Muscle of arm (tissue), 1 donor: ENCODE measurements at regions not wholly inside any gene's neighbourhood (a gene's known extent, or its start where the extent isn't known, plus 50 kb on each side); places are given as distances from the start of the nearest gene placed in this dataset.
"Not testable (repeated sequence)": the region's sequence is repeated elsewhere in the genome, so short reads cannot be mapped to it uniquely, and the experiment has no call there.

Experiments used
- DNase-seq: peaks from one replicate; pipeline ENCODE4 v3.0.0-alpha.2; 2013

DNA sequence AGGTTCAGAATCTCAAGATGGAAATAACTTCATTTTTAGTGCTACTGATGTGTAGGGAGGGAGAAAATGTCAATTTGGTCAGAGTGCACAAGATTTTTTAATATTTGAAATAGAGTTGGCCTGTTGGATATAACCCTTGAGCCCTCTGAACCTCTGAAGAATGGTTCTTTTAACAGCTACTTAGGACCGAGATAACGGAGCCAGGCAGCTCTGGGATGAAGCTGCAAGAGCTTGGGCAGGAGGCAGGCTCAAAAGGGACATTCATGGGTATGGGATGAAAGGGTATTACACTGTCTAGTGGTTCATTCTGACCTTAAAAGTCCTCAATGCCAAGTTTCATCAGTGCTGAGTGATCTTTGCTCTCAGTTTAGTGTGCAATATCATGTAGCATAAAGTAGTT is 111.4 kb upstream of the CPHXL start:
- no peak for DNase-seq

DNA sequence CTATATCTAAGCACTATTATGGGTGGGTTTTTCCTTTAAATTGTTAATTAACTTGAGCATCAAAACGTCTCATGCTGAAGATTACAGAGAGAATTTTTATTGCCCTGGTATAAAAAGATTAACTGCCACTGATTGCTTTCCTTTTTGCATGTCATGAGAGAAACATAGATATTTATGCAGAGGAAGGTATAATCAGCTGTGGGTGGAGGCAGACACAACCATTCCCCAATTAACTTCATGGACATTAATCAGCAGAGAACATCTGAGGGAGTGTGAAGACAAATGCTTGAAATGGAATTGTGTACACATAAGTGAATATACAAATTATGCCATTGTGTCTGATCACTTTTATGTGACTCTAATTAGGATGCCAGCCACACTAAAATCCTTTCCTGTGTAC is 115.2 kb upstream of the CPHXL start:
- no peak for DNase-seq

DNA sequence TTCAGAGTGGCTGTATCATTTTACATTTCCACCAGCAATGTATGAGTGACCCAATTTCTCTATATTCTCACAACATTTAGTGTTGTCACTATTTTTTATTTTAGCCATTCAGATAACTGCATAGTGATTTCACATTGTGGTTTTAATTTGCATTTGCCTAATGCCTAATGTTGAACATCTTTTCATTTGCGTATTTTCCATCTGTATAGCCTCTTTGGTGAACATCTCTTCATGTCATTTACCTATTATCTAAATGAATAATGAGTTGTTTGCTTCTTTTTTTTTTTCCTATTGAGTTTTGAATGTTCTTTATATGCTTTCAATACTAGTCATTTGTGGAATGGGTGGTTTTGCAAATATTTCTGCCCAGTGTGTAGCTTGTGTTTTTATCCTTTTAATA is 120.9 kb upstream of the CPHXL start:
- DNase-seq: no peak

DNA sequence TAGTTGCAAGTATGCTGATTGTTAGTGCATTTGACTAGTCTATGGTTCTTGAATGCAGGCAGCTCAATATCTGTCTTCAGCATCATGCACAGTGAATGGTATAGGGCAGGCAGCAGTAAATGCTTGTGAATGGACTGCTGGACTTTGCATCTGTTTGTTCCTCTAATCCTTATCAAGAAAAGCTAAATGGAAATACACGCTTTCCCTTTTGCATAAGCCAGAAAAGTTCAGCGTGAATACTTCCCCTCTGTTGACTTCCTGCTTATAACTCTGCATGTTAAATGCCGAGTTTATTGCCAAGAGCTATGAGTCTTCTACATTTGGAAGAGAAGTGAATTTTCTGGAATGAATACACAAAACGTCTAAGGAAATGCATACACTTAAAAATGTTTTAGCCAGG is 127.9 kb upstream of the CPHXL start:
- DNase-seq: peak; percentile 2

DNA sequence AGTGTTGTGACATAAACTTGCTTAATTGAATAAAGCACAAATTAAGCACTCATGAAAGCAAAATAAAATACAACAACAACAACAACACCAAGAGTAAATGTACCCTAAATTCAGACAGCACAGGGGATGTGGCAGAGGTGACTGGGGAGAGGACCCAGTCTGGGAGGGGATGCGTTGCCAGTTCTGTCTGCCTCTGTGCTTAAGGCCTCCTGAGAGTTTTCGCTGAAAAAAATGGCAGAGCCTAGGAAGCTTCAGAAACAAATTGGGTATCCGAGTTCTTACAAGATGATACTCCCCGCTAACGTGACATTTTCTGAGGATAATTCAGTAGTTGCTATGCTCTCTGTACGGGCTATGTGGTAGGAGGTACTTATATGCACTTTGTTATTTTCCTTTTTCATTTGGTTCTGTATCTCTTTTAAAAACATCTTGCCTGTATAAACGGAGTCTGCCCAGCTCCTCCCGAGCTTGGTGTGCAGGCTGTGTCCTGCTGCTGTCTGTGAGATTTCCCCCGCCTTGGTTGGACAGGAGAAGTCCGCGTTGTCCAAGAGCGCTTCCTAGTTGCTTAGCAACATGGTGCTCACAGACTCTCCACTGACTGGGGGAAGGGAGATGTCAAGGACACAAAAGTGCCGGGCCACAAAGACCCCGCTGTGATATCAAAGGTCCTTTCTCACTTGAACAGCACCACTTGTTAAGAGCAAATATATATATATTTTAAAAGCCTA is 134.2 kb upstream of the CPHXL start:
- DNase-seq: peak; percentile 55

DNA sequence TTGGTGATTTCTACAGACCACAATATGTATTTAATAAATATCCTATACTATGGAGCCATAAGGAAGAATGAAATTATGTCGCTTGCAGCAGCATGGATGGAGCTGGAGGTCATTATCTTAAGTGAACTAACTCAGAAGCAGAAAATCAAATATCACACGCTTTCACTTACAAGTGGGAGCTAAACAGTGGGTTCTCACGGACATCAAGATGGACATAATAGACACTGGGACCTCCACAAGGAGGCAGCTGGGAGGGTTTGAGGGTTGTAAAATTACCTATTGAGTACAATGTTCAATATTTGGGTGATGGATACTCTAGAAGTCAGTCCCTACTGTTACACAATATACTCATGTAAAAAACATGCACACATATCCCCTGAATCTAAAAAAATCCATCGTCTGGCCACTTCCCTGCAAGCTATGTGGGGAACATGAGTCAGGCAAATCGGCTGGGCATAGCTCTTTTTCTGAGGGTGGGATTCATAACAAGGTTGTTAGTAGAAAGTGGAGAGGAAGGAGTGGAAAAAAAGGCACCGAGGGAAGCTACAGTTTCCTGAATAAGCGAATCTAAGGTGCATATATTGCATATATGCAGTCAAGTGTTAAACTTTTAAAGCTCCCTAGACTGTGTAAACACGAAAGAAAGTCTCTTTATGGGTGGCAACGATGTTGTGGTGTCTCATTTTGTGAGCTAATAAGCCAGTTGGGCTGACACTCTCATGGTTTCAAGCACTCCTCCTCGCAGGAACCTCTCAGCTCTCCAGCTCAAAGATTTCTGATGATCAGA is 135.2 kb upstream of the CPHXL start:
- DNase-seq: no peak

DNA sequence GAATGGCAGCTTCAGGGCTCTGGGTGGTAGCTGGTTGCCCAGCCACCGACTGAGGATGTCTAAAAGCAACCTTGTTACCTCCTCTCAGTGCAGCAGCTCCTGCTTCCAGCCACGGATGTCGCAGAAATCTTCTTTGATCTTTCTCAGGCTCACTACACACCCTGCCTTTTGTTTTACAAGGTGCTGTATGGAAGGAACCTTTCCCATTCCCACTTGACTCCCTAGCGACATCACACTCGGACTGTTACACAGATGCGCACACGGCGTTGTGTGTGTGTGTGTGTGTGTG is 135.8 kb upstream of the CPHXL start:
- no peak for DNase-seq

DNA sequence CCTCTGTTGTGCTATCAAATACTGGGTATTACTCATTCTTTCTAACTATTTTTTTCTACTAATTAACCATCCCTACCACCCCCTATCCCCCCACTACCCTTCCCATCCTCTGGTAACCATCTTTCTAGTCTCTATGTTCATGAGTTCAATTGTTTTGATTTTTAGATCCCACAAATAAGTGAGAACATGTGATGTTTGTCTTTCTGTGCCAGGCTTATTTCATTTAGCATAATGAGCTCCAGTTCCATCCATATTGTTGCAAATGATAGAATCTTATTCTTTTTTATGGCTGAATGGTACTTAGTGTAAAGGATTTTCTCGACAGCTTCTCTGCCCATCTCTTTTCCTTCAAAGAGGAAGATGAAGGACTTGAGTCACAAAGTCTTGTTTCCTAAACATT is 138.0 kb upstream of the CPHXL start:
- DNase-seq: no peak

DNA sequence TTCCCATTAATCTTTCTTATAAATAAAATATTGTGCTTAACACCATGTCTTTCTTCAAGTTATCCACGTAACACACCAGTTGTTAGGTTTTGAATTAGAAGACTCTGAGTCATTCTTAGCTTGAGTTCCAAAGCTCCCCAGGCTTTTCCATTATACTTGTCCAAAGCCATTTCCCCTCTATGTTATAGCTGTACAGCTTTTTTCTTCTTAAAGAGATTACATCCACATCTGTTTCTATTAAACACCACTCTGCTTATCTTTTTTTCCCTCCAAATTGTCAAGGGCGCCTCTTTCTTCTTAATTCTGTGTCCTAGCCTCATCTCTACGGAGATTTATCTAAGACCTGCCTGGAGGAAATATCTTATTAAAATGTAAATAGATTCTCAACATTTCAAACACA is 139.4 kb upstream of the CPHXL start:
- peak; percentile 7 for DNase-seq

DNA sequence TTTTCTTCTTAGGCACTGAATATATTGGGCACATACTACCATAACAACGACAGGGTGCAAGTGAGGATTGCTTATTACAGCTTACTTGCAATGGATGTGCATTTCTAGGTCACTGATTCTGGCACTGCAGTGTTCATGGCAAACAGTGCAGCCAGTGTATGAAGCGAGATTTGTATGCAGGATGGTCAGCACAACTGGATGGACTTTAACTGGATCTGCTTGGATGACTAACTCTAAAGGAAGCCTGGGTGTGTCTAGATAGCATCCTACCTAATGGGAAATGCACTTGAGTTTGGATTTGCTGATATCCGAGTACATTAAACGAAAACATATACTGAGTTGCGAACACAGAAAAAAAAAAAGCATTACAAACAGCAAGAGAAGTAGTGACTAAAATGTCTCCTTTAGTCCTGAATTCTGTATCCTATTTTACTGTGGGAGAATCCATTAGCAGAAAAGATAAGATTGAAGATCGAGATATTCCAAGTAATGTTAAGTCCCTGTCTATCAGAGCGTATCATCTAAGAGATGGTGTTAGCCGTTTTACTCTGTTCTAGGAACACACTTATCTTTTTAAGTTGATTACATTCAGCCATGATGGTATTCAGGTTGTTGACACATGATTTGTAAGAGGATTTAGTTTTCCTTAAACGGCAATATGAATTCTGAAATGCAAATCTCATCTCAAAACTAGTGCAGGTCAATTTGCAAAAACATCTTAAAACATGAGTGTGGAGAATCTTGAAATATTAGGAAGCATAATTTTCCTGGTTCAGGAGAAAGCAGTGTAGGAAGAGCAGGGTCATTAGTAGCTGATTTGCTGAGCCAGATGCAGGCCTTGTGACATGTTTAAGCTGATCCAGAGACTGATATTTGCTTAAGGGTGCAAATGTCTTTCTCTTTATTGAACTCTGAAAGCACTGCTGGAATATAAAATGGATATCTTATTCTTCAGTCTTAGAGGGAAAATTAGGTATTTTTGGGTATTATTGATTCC is 142.6 kb upstream of the CPHXL start:
- DNase-seq: no peak

DNA sequence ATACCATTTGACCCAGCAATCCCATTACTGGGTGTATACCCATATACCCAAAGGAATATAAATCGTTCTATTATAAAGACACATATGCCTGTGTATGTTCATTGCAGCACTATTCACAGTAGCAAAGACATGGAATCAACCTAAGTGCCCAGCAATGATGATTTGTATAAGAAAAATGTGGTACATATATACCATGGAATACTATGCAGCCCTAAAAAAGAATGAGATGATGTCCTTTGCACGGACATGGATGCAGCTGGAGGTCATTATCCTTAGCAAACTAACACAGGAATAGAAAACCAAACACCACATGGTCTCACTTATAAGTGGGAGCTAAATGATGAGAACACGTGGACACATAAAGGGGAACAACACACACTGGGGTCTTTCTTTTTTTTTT is 155.0 kb upstream of the CPHXL start:
- DNase-seq: not testable (repeated sequence)

DNA sequence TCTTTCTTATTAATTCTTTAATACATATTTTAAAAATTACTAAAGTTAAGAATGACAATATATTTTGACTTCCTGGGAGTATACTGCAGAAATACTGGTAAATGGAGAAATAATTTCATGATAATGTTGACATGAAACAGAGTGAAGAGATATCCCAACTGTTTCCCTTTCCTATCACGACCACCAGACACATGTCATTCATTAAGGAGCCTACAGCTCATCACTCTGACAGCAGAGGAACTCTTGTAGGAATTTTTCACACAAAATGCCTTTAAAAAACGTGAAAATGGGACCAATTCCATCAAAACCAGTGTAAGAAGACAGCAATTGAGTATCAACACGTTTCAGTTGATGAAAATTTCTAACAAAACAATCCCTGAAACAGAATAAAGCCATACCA is 172.9 kb upstream of the CPHXL start:
- DNase-seq: no peak

DNA sequence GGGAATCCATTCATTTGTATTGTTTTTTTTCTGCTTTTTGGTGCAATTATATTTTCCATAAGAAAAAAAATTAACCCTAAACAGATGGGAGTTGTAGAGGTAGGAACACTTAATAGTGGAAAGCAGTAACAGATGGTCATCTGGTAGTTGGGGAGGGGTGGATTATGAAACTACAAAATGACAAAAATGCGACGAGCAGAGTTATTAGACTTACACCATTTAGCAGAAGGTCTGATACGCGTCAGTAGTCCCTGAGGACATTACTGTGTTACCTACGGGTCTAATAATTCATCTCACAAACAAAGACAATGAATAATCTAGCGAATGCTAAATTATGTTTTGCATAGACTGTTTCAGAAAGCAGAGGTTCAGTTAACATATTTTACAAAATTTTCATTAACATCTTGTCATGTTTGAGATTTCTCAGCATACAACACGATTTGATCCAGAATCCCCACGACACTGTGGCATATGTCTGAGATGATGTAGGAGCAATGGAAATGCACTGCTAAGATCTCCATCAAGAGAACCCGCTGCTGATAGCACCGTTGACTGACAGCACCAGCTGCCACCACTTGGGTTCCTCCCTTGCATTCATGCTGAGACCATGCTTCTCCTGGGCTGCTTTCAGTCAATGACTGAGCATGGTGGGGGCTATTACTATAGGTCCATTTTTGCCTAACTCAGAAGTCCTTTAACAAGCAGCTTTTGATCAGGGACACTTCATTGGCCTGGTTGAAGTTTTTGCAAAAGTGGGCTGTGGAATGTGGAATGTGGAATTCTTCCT is 182.2 kb upstream of the CPHXL start:
- DNase-seq: peak; percentile 1

DNA sequence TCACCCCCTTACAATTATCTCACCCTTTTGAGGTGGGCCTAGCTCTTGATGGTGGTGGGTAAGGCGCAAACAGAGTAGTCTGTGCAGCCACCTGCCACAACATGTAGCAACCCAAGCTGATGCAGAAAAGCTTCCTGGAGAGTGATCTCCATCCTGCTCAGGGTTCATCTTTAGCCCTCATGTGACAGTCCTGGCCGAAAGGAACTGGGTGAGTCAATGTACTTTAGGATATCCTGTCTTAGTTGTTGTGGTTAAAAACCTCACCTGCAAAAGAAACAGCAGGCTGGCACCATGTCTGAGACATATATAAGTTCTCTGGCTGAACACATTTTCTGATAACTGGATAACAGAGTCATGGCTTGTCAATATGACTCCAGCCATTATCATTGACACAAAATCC is 183.5 kb upstream of the CPHXL start:
- DNase-seq: no peak

DNA sequence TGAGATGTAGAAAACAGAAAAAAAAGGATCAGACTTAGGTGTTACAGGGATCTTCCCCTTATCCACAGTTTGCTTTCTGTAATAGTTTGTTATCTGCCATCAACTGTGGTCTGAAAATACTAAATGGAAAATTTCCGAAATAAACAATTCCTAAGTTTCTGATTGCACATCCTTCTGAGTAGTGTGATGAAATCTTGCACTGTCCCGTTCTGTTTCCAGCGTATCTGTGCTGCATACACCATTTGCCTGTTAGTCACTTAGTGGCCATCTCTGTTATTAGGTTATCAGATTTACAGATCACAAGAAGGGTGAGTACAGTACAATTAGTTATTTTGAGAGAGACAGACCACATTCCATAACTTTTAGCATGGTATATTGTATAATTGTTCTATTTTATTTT is 185.6 kb upstream of the CPHXL start:
- DNase-seq: no peak

DNA sequence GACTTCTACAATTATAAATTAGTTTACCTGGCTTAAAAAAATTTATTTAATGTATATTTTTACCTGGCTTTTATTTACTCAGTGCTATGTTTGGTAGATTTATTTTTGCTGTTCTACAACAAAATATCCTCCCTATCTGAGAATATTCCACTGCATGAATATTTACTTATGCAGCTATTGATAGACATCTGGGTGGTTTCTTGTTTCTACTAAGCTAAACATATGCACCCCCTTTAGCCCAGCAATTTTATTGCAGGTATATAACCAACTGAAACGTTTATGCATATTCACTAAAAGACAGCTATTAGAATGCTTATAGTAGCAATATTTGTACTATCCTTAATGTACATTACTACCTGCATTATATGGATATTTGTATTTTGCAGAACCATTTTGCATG is 187.7 kb upstream of the CPHXL start:
- DNase-seq: no peak

DNA sequence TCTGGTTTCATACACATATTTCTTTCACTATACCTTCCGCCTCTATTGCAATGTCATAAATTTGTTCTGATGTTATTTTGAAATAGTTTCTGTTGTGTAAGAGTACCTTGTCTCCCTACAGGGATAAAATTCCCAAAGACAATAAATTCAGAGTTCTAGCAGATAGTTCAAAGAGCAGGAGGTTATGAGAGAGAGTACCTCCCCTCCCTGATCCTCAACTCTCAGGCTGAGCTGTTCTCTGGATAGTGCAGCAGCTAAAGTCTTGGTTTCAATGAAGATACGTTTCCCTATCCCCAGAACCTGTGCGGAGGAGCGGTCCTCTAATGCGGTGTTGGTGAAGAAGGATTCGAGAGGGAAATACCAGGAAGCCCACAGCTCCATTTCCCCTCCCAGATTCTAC is 190.2 kb upstream of the CPHXL start:
- DNase-seq: no peak

DNA sequence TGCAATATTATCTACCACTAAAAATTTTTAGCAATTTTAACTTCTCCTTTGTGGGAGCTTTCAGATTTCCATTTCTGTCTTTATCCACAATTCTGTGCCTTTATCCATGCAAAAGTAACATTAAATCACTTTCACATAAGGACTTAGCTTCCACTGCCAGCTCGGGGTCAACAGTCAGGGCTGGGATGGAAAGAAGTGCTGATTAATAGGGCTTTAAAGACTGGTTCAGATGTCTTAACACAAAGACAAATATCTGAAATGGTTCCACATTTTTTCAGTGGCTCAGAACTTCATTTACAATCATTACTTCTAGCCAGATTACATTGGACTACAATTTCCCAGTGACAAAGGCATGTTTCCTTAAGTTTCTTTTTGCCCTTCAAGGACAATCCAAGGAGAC is 191.8 kb upstream of the CPHXL start:
- DNase-seq: no peak

DNA sequence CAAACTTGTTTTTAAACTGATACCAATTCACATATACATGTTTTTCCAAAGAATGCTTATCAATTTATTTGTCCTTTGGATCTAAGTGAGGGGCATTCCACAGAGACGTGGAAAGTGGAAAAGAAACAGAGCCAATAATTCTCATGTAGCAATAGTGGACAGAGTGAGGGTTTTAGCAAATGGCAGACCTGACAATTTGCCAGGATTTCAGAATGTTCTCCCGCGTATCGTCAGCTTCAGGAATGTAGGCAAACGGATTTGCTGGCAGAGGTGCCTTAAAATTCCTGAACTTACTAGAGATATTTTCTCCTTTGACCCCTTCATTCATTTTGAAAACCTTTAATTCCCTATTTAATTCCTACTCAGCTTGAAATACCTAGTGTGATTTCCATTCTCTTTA is 193.4 kb upstream of the CPHXL start:
- peak; percentile 7 for DNase-seq

DNA sequence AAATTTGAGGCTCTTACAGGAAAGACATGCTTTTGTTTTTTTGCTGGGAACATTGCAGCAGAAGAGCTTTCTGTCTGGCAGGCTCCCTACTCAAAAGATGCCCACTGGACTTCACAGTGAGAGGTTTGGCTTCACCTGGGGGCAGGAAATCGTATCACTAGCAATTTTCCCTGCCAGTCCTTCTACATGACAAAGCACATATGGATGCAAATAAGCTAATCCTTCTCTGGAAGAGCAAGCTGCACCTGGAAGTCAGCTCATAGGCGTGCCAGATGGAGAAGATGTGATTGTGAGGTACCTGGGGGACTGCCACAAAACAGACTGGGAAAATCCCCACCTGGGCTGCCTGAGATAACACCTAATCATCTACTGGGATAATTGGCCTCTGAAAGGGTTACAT is 195.0 kb upstream of the CPHXL start:
- no peak for DNase-seq

DNA sequence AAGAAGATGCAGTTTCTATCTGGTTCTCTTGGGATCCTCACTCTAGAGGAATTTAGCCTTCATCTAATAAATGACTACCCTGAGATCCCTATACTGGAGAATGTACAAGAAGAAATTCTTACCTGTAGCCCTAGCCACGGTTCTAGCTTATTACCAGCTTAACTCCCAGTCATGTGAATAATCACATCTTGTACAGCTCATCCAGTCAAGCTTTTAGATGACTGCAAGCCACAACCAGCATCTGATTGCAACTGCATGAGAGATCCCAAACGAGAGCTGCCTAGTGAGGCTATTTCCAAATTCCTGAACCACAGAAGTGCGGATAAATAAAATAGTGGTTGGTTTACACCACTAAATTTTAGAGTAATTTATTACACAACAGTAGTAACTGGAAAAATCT is 196.0 kb upstream of the CPHXL start:
- no peak for DNase-seq

DNA sequence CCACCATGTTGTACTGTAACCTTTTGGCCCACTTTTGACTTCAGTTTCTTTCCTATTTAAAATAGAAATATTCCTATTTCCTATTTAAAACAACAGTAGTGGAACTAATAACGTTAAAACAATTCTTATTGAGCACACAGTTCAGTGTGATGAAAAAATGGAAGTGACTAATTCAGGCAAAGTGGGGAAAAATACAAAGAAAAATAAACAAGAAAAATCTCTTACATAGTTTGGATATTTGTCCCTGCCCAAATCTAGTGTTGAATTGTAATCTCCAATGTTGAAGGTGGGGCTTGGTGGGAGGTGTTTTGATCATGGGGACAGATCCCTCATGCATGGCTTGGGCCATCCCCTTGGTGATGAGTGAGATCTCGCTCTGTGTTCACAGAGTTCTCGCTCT is 198.1 kb upstream of the CPHXL start:
- no peak for DNase-seq
